ENCODE measurements at regions not wholly inside any gene's neighbourhood (a gene's known extent, or its start where the extent isn't known, plus 50 kb on each side); places are given as distances from the start of the nearest gene placed in this dataset.

- no peak overlapping the region for H3K4me3 Mint-ChIP-seq
- H3K36me3 Mint-ChIP-seq: no peaks in the 10 kb centered on the region
- H3K4me1 Mint-ChIP-seq: no peaks in the 10 kb centered on the region
- H3K27me3 Mint-ChIP-seq: peaks cover 17% of the 10 kb centered on the region
- no peak overlapping the region for H3K27ac Mint-ChIP-seq
- no peaks in the 10 kb centered on the region for H3K9me3 Mint-ChIP-seq
These were observed 56.0 kb downstream of the EN1 start for GRCh38 chr2:118791483-118791882.

DNA sequence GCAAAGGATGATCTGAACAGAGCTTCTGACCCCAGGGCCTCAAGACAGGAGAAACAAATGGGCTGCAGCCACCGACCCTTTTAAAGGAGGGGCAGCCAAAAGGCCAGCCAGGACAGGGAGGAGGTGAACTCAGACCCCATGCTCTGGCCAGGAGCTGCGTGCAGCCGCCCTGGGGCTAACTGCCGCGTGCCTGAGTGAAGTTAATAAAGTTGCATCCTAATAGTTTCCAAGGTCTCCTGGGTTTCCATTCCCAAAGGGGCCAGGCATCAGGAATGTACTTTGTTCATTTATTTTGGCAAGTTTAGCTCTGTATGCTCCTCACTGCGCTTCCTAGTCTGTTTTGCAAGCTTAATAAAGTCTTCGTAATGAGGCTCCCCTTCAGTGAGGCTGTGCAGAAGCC is 60.7 kb downstream of the EN1 start:
- no peaks in the 10 kb centered on the region for H3K4me1 Mint-ChIP-seq
- H3K4me3 Mint-ChIP-seq: no peak overlapping the region

DNA sequence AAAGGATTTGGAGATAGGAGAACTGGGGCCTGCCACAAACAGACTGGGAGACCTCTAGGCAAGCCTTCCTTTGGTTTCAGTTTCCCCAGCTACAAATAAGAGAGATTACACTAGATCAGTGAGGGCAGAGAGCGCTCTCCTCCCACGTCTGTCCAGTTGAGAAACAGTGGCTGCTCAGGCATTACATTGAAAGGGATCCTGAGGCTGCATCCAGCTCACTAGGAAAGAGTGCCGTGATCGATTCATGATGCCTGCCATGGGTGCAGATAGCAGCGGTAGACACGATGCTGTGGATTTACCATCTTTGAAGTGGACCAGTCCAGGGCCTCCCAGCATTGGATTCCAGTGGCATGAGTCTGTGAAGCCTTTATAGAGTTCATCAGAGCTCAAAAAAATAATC is 62.6 kb downstream of the EN1 start:
- Mint-ChIP-seq H3K36me3 (no peaks in the 10 kb centered on the region), H3K27me3 (peaks cover 19% of the 10 kb centered on the region), H3K4me3 (no peak overlapping the region), H3K9me3 (no peaks in the 10 kb centered on the region), H3K27ac (no peak overlapping the region), H3K4me1 (no peaks in the 10 kb centered on the region)

More for the DNA sequence above, 60.7 kb downstream of the EN1 start:
- Mint-ChIP-seq H3K9me3 (no peaks in the 10 kb centered on the region), H3K36me3 (no peaks in the 10 kb centered on the region), H3K27ac (no peak overlapping the region), H3K27me3 (peaks cover 19% of the 10 kb centered on the region)

DNA sequence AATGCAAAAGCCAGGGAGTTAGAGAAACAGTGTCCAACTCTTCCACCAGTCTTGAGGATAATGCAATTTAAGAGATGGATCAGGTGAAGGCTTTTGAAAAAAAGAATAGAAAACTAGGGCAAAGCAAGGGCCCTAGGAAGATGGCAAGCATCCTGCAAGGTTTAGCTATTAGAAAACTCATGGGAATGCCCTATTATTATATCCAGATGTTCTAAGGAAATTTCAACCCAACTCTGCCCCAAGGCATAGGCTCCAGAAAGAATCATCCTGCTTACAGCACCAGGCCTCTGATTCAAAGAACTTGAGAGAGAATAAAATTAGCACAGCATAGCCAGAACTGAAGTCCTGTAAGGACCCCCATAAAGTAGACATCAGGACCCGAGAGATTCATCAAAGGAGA is 68.1 kb downstream of the EN1 start:
- Mint-ChIP-seq H3K27ac (no peak overlapping the region), H3K36me3 (no peaks in the 10 kb centered on the region), H3K27me3 (peaks cover 22% of the 10 kb centered on the region), H3K4me3 (no peak overlapping the region), H3K9me3 (no peaks in the 10 kb centered on the region), H3K4me1 (peaks cover 9% of the 10 kb centered on the region)

DNA sequence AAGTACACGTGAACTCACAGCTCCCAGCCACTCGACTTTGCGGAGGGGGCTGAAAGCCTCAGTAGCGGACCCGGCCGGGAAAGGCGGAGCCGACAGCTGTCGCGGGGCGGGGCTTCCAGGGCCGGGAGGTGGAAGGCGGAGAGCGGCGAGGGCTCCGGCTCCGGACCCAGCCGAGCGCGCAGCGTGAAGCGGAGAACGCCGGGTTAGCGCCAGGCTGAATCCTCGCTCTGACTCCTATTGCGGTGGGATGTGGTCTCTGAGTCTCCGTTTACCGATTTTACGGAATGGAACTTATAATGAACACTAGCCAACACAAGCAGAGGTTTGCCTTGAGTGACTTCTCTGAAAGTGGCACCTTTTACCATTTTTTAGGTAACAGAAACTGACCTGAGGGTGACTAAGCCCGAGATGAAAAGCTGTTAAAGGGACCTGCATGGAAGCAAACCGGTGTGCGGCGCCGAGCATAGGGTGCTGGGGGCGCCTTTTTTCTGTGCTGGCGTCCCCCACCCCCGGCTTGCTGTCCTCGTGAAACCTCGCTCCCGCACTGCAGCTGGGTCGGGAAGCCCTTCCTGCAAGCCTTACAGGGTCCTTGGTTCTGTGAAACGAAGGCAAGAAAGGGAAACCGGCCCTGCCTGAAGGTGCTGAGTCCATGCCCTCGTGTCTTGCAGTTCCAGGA is 72.9 kb downstream of the EN1 start:
- Mint-ChIP-seq H3K4me3 (peak overlapping the region; percentile 34), H3K27me3 (peaks cover 25% of the 10 kb centered on the region), H3K4me1 (peaks cover 9% of the 10 kb centered on the region), H3K36me3 (no peaks in the 10 kb centered on the region), H3K27ac (no peak overlapping the region), H3K9me3 (no peaks in the 10 kb centered on the region)

GRCh38 chr2:118773826-118774225 is 73.6 kb downstream of the EN1 start:
- peaks cover 9% of the 10 kb centered on the region for H3K4me1 Mint-ChIP-seq
- no peak overlapping the region for H3K4me3 Mint-ChIP-seq
- no peak overlapping the region for H3K27ac Mint-ChIP-seq
- peaks cover 26% of the 10 kb centered on the region for H3K27me3 Mint-ChIP-seq
- H3K36me3 Mint-ChIP-seq: no peaks in the 10 kb centered on the region
- no peaks in the 10 kb centered on the region for H3K9me3 Mint-ChIP-seq

- no peaks in the 10 kb centered on the region for H3K36me3 Mint-ChIP-seq
- no peak overlapping the region for H3K27ac Mint-ChIP-seq
- peaks cover 26% of the 10 kb centered on the region for H3K27me3 Mint-ChIP-seq
- no peak overlapping the region for H3K4me3 Mint-ChIP-seq
- no peaks in the 10 kb centered on the region for H3K9me3 Mint-ChIP-seq
- peaks cover 9% of the 10 kb centered on the region for H3K4me1 Mint-ChIP-seq
These were observed 74.8 kb downstream of the EN1 start for GRCh38 chr2:118772487-118773200.

DNA sequence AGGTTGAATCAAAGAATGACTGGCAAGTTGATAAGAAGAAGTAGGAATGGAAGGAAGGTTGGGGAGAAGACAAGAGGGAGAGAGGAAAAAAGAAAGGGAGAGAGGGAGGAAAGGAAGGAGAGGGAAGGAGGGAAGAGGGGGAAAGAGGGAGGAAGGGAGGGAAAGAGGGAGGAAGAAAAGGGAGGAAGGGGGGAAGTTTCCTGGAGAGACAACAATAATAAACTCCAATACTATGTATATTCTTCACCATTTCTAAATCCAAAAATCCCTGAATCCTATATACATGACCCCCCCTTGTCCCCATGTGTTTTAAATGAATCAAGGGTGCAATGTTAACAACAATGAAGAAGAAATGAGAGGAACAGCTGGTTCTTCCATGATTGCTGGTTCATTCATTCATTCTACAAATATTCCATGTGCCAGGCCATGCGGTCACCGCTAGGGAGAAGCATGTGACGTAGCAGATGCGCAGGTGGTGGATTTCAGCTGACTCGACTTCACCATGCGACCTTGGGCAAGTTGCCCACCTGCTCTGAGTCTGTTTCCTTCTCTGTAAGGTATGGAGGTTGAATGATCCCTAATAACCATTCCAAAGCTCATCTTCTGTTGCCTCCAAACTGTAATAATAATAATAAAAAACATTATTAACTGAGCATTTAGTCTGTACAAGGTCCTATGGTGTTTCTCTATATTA is 77.6 kb downstream of the EN1 start:
- no peaks in the 10 kb centered on the region for H3K9me3 Mint-ChIP-seq
- peaks cover 2% of the 10 kb centered on the region for H3K4me1 Mint-ChIP-seq
- H3K36me3 Mint-ChIP-seq: no peaks in the 10 kb centered on the region
- peaks cover 26% of the 10 kb centered on the region for H3K27me3 Mint-ChIP-seq
- no peak overlapping the region for H3K4me3 Mint-ChIP-seq
- H3K27ac Mint-ChIP-seq: no peak overlapping the region

GRCh38 chr2:118766871-118767270 is 80.6 kb downstream of the EN1 start:
- no peaks in the 10 kb centered on the region for H3K9me3 Mint-ChIP-seq
- peaks cover 28% of the 10 kb centered on the region for H3K27me3 Mint-ChIP-seq
- H3K27ac Mint-ChIP-seq: no peak overlapping the region
- no peaks in the 10 kb centered on the region for H3K4me1 Mint-ChIP-seq
- no peaks in the 10 kb centered on the region for H3K36me3 Mint-ChIP-seq
- H3K4me3 Mint-ChIP-seq: no peak overlapping the region

DNA sequence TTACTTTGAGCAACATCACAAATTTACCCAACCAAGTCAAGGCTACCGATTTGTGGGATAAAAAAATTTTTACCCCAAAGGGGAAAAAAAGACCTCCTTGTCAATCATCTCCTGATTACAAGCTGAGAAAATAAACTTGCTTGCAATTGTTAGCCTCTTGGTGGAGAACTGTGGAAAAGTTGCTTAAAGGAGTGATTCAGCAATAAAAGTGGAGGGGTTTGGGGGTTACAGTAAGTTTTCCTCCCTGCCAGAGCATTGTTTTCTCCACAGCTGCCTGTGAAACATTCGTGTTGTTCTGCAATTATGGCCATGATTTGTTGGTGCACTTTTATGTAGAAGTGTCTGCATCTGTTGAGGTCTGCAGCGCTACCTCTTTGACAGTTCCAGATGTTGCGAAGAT is 82.6 kb downstream of the EN1 start:
- H3K27ac Mint-ChIP-seq: no peak overlapping the region
- H3K9me3 Mint-ChIP-seq: no peaks in the 10 kb centered on the region
- no peak overlapping the region for H3K4me3 Mint-ChIP-seq
- H3K4me1 Mint-ChIP-seq: no peaks in the 10 kb centered on the region
- no peaks in the 10 kb centered on the region for H3K36me3 Mint-ChIP-seq
- H3K27me3 Mint-ChIP-seq: peaks cover 26% of the 10 kb centered on the region

- peaks cover 27% of the 10 kb centered on the region for H3K27me3 Mint-ChIP-seq
- H3K4me1 Mint-ChIP-seq: no peaks in the 10 kb centered on the region
- no peak overlapping the region for H3K27ac Mint-ChIP-seq
- no peak overlapping the region for H3K4me3 Mint-ChIP-seq
- H3K36me3 Mint-ChIP-seq: no peaks in the 10 kb centered on the region
- H3K9me3 Mint-ChIP-seq: no peaks in the 10 kb centered on the region
These were observed 83.7 kb downstream of the EN1 start for GRCh38 chr2:118763797-118764196.

- no peaks in the 10 kb centered on the region for H3K36me3 Mint-ChIP-seq
- H3K27ac Mint-ChIP-seq: no peak overlapping the region
- peaks cover 34% of the 10 kb centered on the region for H3K27me3 Mint-ChIP-seq
- H3K4me1 Mint-ChIP-seq: no peaks in the 10 kb centered on the region
- H3K9me3 Mint-ChIP-seq: no peaks in the 10 kb centered on the region
- H3K4me3 Mint-ChIP-seq: no peak overlapping the region
These were observed 85.2 kb downstream of the EN1 start for GRCh38 chr2:118762290-118762689.

DNA sequence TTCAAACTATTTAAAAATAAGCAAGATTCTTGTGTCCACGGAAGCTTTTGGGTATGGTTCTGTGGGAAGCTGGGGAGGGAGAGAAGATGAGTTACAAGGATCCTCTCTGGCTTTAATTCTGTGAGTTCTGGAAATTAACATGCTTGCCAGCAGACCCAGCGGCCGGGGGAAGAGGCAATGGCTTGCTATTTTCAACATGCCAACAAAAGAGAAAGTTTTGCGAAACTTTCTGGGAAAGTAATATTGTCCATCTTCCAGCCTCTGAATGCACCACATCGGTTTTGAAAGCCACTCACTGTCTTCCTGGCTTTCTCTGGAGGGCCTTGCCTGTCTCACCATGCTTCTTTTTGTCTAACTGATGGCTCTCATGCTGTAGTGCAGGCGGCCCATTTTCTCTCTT is 85.7 kb downstream of the EN1 start:
- no peaks in the 10 kb centered on the region for H3K9me3 Mint-ChIP-seq
- H3K4me1 Mint-ChIP-seq: no peaks in the 10 kb centered on the region
- no peaks in the 10 kb centered on the region for H3K36me3 Mint-ChIP-seq
- no peak overlapping the region for H3K4me3 Mint-ChIP-seq
- peaks cover 32% of the 10 kb centered on the region for H3K27me3 Mint-ChIP-seq
- H3K27ac Mint-ChIP-seq: no peak overlapping the region

- H3K9me3 Mint-ChIP-seq: no peaks in the 10 kb centered on the region
- no peaks in the 10 kb centered on the region for H3K36me3 Mint-ChIP-seq
- H3K4me3 Mint-ChIP-seq: no peak overlapping the region
- H3K27me3 Mint-ChIP-seq: peaks cover 16% of the 10 kb centered on the region
- no peaks in the 10 kb centered on the region for H3K4me1 Mint-ChIP-seq
- H3K27ac Mint-ChIP-seq: no peak overlapping the region
These were observed 91.5 kb downstream of the EN1 start for GRCh38 chr2:118755901-118756300.

GRCh38 chr2:118755384-118755783 is 92.1 kb downstream of the EN1 start:
- H3K27ac Mint-ChIP-seq: no peak overlapping the region
- no peaks in the 10 kb centered on the region for H3K4me1 Mint-ChIP-seq
- H3K9me3 Mint-ChIP-seq: no peaks in the 10 kb centered on the region
- no peaks in the 10 kb centered on the region for H3K36me3 Mint-ChIP-seq
- H3K27me3 Mint-ChIP-seq: peaks cover 12% of the 10 kb centered on the region
- no peak overlapping the region for H3K4me3 Mint-ChIP-seq

- Mint-ChIP-seq H3K9me3 (no peaks in the 10 kb centered on the region), H3K27ac (no peak overlapping the region), H3K27me3 (peaks cover 3% of the 10 kb centered on the region), H3K4me1 (no peaks in the 10 kb centered on the region), H3K36me3 (no peaks in the 10 kb centered on the region), H3K4me3 (no peak overlapping the region)
These were observed 94.6 kb downstream of the EN1 start for GRCh38 chr2:118752762-118753429.

All from activated naive CD4-positive, alpha-beta T cell treated with anti-CD3 and anti-CD28 coated beads, Interleukin-2, amount 50 U/mL, for 24 hours (primary cell).